ENCODE measurements at regions not wholly inside any gene's neighbourhood (a gene's known extent, or its start where the extent isn't known, plus 50 kb on each side); places are given as distances from the start of the nearest gene placed in this dataset.

GRCh38 chr3:127457546-127458145 lies 132.9 kb downstream of the TPRA1 start:
- no peak for DNase-seq

- no peak for DNase-seq
Observed at GRCh38 chr3:127457094-127457475, 133.4 kb downstream of the TPRA1 start.

GRCh38 chr3:127456471-127457093 lies 134.0 kb downstream of the TPRA1 start:
- DNase-seq: no peak

- peak; percentile 29 for DNase-seq
Observed at GRCh38 chr3:127455541-127456450, 134.7 kb downstream of the TPRA1 start.

- no peak for DNase-seq
Observed at GRCh38 chr3:127454968-127455367, 135.6 kb downstream of the TPRA1 start.

GRCh38 chr3:127454051-127454450 lies 136.5 kb downstream of the TPRA1 start:
- no peak for DNase-seq

- DNase-seq: no peak
Observed at GRCh38 chr3:127452321-127452821, 138.2 kb downstream of the TPRA1 start.

GRCh38 chr3:127451321-127451720 lies 139.2 kb downstream of the TPRA1 start:
- no peak for DNase-seq

GRCh38 chr3:127450331-127450730 lies 140.2 kb downstream of the TPRA1 start:
- DNase-seq: no peak

- no peak for DNase-seq
Observed at GRCh38 chr3:127449486-127450212, 140.9 kb downstream of the TPRA1 start.

- DNase-seq: no peak
Observed at GRCh38 chr3:127448671-127449070, 141.9 kb downstream of the TPRA1 start.

GRCh38 chr3:127448161-127448561 lies 142.4 kb downstream of the TPRA1 start:
- DNase-seq: no peak

- no peak for DNase-seq
Observed at GRCh38 chr3:127446756-127447155, 143.8 kb downstream of the TPRA1 start.

GRCh38 chr3:127445581-127446343 lies 144.8 kb downstream of the TPRA1 start:
- no peak for DNase-seq

- DNase-seq: no peak
Observed at GRCh38 chr3:127444761-127445160, 145.8 kb downstream of the TPRA1 start.

- DNase-seq: no peak
Observed at GRCh38 chr3:127443581-127444375, 146.8 kb downstream of the TPRA1 start.

GRCh38 chr3:127442506-127442905 lies 148.0 kb downstream of the TPRA1 start:
- DNase-seq: no peak

GRCh38 chr3:127441764-127442163 lies 148.8 kb downstream of the TPRA1 start:
- no peak for DNase-seq

- DNase-seq: no peak
Observed at GRCh38 chr3:127440384-127440783, 150.1 kb downstream of the TPRA1 start.

- no peak for DNase-seq
Observed at GRCh38 chr3:127439621-127440020, 150.9 kb downstream of the TPRA1 start.

- no peak for DNase-seq
Observed at GRCh38 chr3:127438951-127439350, 151.1 kb upstream of the PRR20G start.

Measured in CD4-positive, alpha-beta T cell treated with Interleukin-6 for 4 hours (primary cell).